ENCODE measurements at regions not wholly inside any gene's neighbourhood (a gene's known extent, or its start where the extent isn't known, plus 50 kb on each side); places are given as distances from the start of the nearest gene placed in this dataset.
"Not testable (repeated sequence)": the region's sequence is repeated elsewhere in the genome, so short reads cannot be mapped to it uniquely, and the experiment has no call there.

GRCh38 chr5:143962201-143962600 lies 150.2 kb downstream of the HMHB1 start:
- DNase-seq: no peak

GRCh38 chr5:143964919-143965318 lies 153.0 kb downstream of the HMHB1 start:
- no peak for DNase-seq

GRCh38 chr5:143966280-143966679 lies 154.3 kb downstream of the HMHB1 start:
- no peak for DNase-seq

- peak; percentile 50 for DNase-seq
Observed at GRCh38 chr5:143968071-143968878, 156.3 kb downstream of the HMHB1 start.

- DNase-seq: no peak
Observed at GRCh38 chr5:143970159-143970558, 158.2 kb downstream of the HMHB1 start.

GRCh38 chr5:143972068-143972467 lies 160.1 kb downstream of the HMHB1 start:
- DNase-seq: no peak

- DNase-seq: no peak
Observed at GRCh38 chr5:143976055-143976454, 164.1 kb downstream of the HMHB1 start.

GRCh38 chr5:143977891-143978461 lies 166.0 kb downstream of the HMHB1 start:
- no peak for DNase-seq

GRCh38 chr5:143979044-143979690 lies 167.2 kb downstream of the HMHB1 start:
- no peak for DNase-seq

GRCh38 chr5:143980506-143980905 lies 168.5 kb downstream of the HMHB1 start:
- DNase-seq: no peak

GRCh38 chr5:143982957-143983356 lies 171.0 kb downstream of the HMHB1 start:
- not testable (repeated sequence) for DNase-seq

GRCh38 chr5:143985832-143986515 lies 174.0 kb downstream of the HMHB1 start:
- no peak for DNase-seq

- DNase-seq: no peak
Observed at GRCh38 chr5:143986516-143987212, 174.7 kb downstream of the HMHB1 start.

- DNase-seq: no peak
Observed at GRCh38 chr5:143987264-143987663, 175.3 kb downstream of the HMHB1 start.

- DNase-seq: no peak
Observed at GRCh38 chr5:143987751-143988560, 176.0 kb downstream of the HMHB1 start.

GRCh38 chr5:143992496-143992895 lies 178.0 kb downstream of the YIPF5 start:
- DNase-seq: no peak

- DNase-seq: no peak
Observed at GRCh38 chr5:144002876-144003275, 167.6 kb downstream of the YIPF5 start.

GRCh38 chr5:144003636-144004035 lies 166.8 kb downstream of the YIPF5 start:
- DNase-seq: no peak

GRCh38 chr5:144004146-144004545 lies 166.3 kb downstream of the YIPF5 start:
- no peak for DNase-seq

GRCh38 chr5:144004751-144005150 lies 165.7 kb downstream of the YIPF5 start:
- DNase-seq: no peak

GRCh38 chr5:144009116-144009515 lies 161.3 kb downstream of the YIPF5 start:
- DNase-seq: no peak

- DNase-seq: no peak
Observed at GRCh38 chr5:144011388-144011787, 159.1 kb downstream of the YIPF5 start.
